ENCODE measurements at regions not wholly inside any gene's neighbourhood (a gene's known extent, or its start where the extent isn't known, plus 50 kb on each side); places are given as distances from the start of the nearest gene placed in this dataset.

DNA sequence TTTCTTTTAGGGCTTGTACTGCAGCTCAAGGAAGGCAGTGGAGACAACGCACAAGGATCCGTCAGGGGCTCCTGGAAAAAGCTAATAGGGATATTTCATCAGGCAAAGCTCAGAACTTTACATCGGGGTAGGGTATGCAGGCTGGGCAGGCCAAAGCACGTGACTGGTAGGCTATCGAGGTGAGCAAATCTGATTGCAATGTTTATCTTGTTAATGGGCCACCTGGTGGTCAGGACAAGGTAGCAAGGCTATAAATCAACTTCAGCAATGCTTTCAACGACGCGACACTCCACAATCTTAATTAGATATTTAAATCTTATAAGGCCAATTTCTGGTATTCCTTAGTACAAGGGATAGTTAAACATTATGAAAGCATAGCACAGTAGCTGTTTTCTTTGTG is 1302.8 kb upstream of the EYS start:
- no peak for TF ChIP-seq REST (IDR thresholded peaks at IDR 0.05; ENCODE audit: low read depth)
- TF ChIP-seq MAX (IDR thresholded peaks at IDR 0.05): no peak
- peak; percentile 15; the same call in 1 of the 2 replicates for TF ChIP-seq RAD21 (IDR thresholded peaks at IDR 0.05; ENCODE audit: low read depth)
- TF ChIP-seq, protein P1, sequence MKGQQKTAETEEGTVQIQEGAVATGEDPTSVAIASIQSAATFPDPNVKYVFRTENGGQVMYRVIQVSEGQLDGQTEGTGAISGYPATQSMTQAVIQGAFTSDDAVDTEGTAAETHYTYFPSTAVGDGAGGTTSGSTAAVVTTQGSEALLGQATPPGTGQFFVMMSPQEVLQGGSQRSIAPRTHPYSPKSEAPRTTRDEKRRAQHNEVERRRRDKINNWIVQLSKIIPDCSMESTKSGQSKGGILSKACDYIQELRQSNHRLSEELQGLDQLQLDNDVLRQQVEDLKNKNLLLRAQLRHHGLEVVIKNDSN (IDR thresholded peaks at IDR 0.05): peak; percentile 41; the same call in 1 of the 2 replicates

- TF ChIP-seq REST (IDR thresholded peaks at IDR 0.05; ENCODE audit: low read depth) (no peak), MAX (IDR thresholded peaks at IDR 0.05) (no peak), TEAD4 (IDR thresholded peaks at IDR 0.05) (no peak), CREB1 (IDR thresholded peaks at IDR 0.05; ENCODE audit: low read depth) (no peak), ZBTB7A (IDR thresholded peaks at IDR 0.05; ENCODE audit: low read depth) (no peak), RAD21 (IDR thresholded peaks at IDR 0.05; ENCODE audit: low read depth) (no peak), EGR1 (IDR thresholded peaks at IDR 0.05) (no peak), TCF12 (IDR thresholded peaks at IDR 0.05; ENCODE audit: low read depth) (no peak), TAF1 (IDR thresholded peaks at IDR 0.05; ENCODE audit: low read depth) (no peak), YY1 (IDR thresholded peaks at IDR 0.05; ENCODE audit: low read depth) (no peak), NFIC (IDR thresholded peaks at IDR 0.05) (no peak), EP300 (IDR thresholded peaks at IDR 0.05; ENCODE audit: borderline replicate concordance) (no peak), FOXM1 (IDR thresholded peaks at IDR 0.05; ENCODE audit: borderline replicate concordance, low read depth) (no peak), CEBPB (IDR thresholded peaks at IDR 0.05) (no peak)
- TF ChIP-seq, protein P1 (IDR thresholded peaks at IDR 0.05): no peak
Measured at GRCh38 chr6:67003844-67004243, 1296.8 kb upstream of the EYS start.

DNA sequence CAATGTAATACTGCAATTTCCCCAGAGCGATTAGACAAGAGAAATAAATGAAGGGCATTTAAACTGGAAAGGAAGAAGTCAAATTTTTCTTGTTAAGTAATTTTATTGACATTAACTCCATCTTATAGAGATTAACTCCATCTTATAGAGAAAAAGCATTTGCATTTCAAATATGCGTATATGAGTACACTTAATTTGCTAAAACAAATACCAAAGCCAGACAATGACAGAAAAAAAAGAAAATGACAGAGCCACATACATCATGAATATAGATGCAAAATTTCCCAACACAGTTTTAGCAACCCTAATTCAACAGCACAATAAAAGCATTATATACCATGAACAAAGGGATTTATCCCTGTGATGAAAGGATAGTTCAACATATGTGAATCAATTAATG is 1293.1 kb upstream of the EYS start:
- TF ChIP-seq REST (IDR thresholded peaks at IDR 0.05; ENCODE audit: low read depth) (no peak), EGR1 (IDR thresholded peaks at IDR 0.05) (no peak), EP300 (IDR thresholded peaks at IDR 0.05; ENCODE audit: borderline replicate concordance) (no peak), NFIC (IDR thresholded peaks at IDR 0.05) (no peak)

DNA sequence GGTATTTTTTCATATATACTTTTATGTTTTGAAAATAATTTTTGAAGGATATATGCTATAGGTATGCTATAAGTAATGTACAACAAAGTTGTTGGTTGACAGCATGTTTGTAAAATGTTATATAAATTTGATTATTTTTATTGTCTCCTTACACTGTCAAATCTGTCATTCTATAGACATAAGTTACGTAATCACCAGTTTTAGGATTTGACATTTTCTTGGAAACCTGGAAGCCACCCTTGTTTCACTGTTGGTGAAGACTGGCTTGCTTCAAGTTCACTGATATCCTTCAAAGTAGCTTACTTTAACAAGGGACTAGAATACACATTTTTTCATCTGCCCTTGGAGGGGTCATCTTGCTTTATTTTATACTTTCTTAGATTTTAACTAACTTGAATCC is 1288.6 kb upstream of the EYS start:
- TF ChIP-seq, protein P1 (IDR thresholded peaks at IDR 0.05): no peak
- TF ChIP-seq CREB1 (IDR thresholded peaks at IDR 0.05; ENCODE audit: low read depth) (no peak), EGR1 (IDR thresholded peaks at IDR 0.05) (no peak), YY1 (IDR thresholded peaks at IDR 0.05; ENCODE audit: low read depth) (no peak), FOXM1 (IDR thresholded peaks at IDR 0.05; ENCODE audit: borderline replicate concordance, low read depth) (no peak), ZBTB7A (IDR thresholded peaks at IDR 0.05; ENCODE audit: low read depth) (no peak), REST (IDR thresholded peaks at IDR 0.05; ENCODE audit: low read depth) (no peak)
